ENCODE measurements at regions not wholly inside any gene's neighbourhood (a gene's known extent, or its start where the extent isn't known, plus 50 kb on each side); places are given as distances from the start of the nearest gene placed in this dataset.

GRCh38 chr1:224804220-224804619, 125.3 kb upstream of the DNAH14 start:
- TF ChIP-seq CTCF (IDR thresholded peaks at IDR 0.05 in 4 of 5, conservative IDR thresholded peaks at IDR 0.05 in 1 of 5) = no peak
- no peak for TF ChIP-seq POLR2A (IDR thresholded peaks at IDR 0.05)

Measured in gastrocnemius medialis (tissue), 4 donors.